Activated naive CD4-positive, alpha-beta T cell treated with anti-CD3 and anti-CD28 coated beads, Interleukin-2, amount 50 U/mL, for 24 hours (primary cell): ENCODE measurements at regions not wholly inside any gene's neighbourhood (a gene's known extent, or its start where the extent isn't known, plus 50 kb on each side); places are given as distances from the start of the nearest gene placed in this dataset.

ENCODE experiments used
- H3K27ac Mint-ChIP-seq: one replicate; pipeline ENCODE4 v1.8.0; 2021; ENCODE audit warnings: mild to moderate bottlenecking, mixed read lengths
- H3K27me3 Mint-ChIP-seq: one replicate; pipeline ENCODE4 v1.8.0; 2021; ENCODE audit warnings: mixed read lengths
- H3K36me3 Mint-ChIP-seq: one replicate; pipeline ENCODE4 v1.8.0; 2021; ENCODE audit warnings: mixed read lengths
- H3K4me1 Mint-ChIP-seq: one replicate; pipeline ENCODE4 v1.8.0; 2021; ENCODE audit warnings: mixed read lengths
- H3K4me3 Mint-ChIP-seq: one replicate; pipeline ENCODE4 v1.8.0; 2021; ENCODE audit warnings: mild to moderate bottlenecking, mixed read lengths
- H3K9me3 Mint-ChIP-seq: one replicate; pipeline ENCODE4 v1.8.0; 2021; ENCODE audit warnings: mixed read lengths

GRCh38 chr9:84146893-84147710 lies 166.5 kb downstream of the RMI1 start:
- no peaks in the 10 kb centered on the region for H3K4me1 Mint-ChIP-seq
- no peaks in the 10 kb centered on the region for H3K9me3 Mint-ChIP-seq
- peaks cover 11% of the 10 kb centered on the region for H3K27me3 Mint-ChIP-seq
- no peak overlapping the region for H3K27ac Mint-ChIP-seq
- H3K36me3 Mint-ChIP-seq = no peaks in the 10 kb centered on the region
- H3K4me3 Mint-ChIP-seq = no peak overlapping the region

- Mint-ChIP-seq H3K27me3 (no peaks in the 10 kb centered on the region), H3K27ac (no peak overlapping the region), H3K36me3 (no peaks in the 10 kb centered on the region), H3K4me1 (no peaks in the 10 kb centered on the region), H3K4me3 (no peak overlapping the region), H3K9me3 (no peaks in the 10 kb centered on the region)
These were observed 170.6 kb downstream of the RMI1 start for GRCh38 chr9:84151236-84151635.

- Mint-ChIP-seq H3K4me3 (no peak overlapping the region), H3K27ac (no peak overlapping the region), H3K36me3 (no peaks in the 10 kb centered on the region), H3K9me3 (no peaks in the 10 kb centered on the region), H3K4me1 (no peaks in the 10 kb centered on the region), H3K27me3 (no peaks in the 10 kb centered on the region)
These were observed 171.0 kb downstream of the RMI1 start for GRCh38 chr9:84151640-84152039.

GRCh38 chr9:84152204-84152603 lies 171.6 kb downstream of the RMI1 start:
- no peak overlapping the region for H3K27ac Mint-ChIP-seq

DNA sequence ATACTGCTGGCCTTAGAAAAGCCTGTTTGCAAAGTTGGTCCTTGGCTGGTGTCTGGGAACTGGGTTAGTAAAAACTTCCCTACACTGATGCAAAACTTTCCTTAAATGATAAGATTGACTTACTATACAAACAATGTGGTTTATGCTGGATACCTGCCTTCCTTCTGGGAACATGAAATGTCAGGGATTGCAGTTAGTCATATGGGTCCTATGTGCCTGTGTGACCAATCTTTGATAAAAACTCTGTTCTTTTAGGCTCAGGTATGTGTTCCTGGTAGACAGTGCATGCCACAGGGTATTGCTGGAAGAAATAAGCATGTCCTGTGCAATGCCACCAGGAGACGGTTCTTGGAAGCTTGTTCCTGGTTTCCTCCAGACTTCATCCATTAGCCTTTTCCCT lies 173.3 kb downstream of the RMI1 start:
- Mint-ChIP-seq H3K9me3 (no peaks in the 10 kb centered on the region), H3K36me3 (no peaks in the 10 kb centered on the region), H3K27me3 (peaks cover 2% of the 10 kb centered on the region), H3K4me3 (no peak overlapping the region), H3K27ac (no peak overlapping the region), H3K4me1 (no peaks in the 10 kb centered on the region)

More at GRCh38 chr9:84152204-84152603, 171.6 kb downstream of the RMI1 start:
- Mint-ChIP-seq H3K4me3 (no peak overlapping the region), H3K27me3 (no peaks in the 10 kb centered on the region), H3K9me3 (no peaks in the 10 kb centered on the region), H3K4me1 (no peaks in the 10 kb centered on the region), H3K36me3 (no peaks in the 10 kb centered on the region)

DNA sequence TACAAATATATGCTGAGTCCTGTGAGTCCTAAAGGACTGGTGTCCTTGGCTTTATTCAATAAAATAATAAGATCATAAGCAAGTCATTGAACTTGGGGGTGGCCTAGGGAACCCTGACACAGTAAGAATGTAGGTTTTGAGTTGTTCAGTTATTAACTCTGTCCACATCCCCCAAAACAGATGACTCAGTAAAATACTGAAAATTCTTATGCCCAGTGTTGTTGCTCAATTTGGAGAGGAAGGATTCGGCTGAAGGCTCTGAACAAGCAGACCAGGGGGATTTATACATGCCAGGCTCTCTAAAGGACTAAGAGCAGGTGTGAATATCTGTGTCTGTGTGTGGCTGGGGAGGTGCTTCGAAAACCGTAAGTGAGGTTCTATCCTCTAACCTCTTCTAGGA lies 173.7 kb downstream of the RMI1 start:
- no peak overlapping the region for H3K27ac Mint-ChIP-seq
- no peaks in the 10 kb centered on the region for H3K9me3 Mint-ChIP-seq

GRCh38 chr9:84163052-84163650 lies 177.4 kb downstream of the SLC28A3 start:
- Mint-ChIP-seq H3K4me1 (no peaks in the 10 kb centered on the region), H3K36me3 (no peaks in the 10 kb centered on the region), H3K9me3 (no peaks in the 10 kb centered on the region), H3K4me3 (no peak overlapping the region), H3K27me3 (peaks cover 7% of the 10 kb centered on the region), H3K27ac (no peak overlapping the region)

More for the DNA sequence above, 173.7 kb downstream of the RMI1 start:
- no peaks in the 10 kb centered on the region for H3K36me3 Mint-ChIP-seq
- H3K27me3 Mint-ChIP-seq = peaks cover 4% of the 10 kb centered on the region
- no peaks in the 10 kb centered on the region for H3K4me1 Mint-ChIP-seq
- H3K4me3 Mint-ChIP-seq = no peak overlapping the region

DNA sequence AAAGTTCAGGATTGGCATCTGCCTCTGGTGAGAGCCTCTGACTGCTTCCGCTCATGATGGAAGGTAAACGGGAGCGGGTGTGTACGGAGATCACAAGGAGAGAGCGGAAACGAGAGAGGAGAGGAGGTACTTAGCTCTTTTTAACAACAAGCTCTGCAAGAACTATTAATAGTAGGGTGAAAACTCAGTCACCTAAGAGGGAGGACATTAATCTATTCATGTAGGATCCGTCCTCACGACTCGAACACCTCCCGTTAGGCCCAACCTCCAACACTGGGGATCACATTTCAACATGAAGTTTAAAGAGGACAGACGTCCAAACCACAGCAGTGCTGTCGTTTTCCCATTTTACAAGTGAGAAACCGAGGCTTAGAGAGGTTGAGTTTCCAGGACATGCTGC lies 173.7 kb downstream of the SLC28A3 start:
- Mint-ChIP-seq H3K27ac (no peak overlapping the region), H3K27me3 (no peaks in the 10 kb centered on the region), H3K9me3 (no peaks in the 10 kb centered on the region), H3K4me3 (no peak overlapping the region), H3K4me1 (no peaks in the 10 kb centered on the region), H3K36me3 (no peaks in the 10 kb centered on the region)

- Mint-ChIP-seq H3K4me3 (no peak overlapping the region), H3K4me1 (peaks cover 3% of the 10 kb centered on the region), H3K27ac (no peak overlapping the region), H3K9me3 (no peaks in the 10 kb centered on the region), H3K36me3 (no peaks in the 10 kb centered on the region), H3K27me3 (no peaks in the 10 kb centered on the region)
These were observed 171.3 kb downstream of the SLC28A3 start for GRCh38 chr9:84169240-84169639.

GRCh38 chr9:84170521-84171141 lies 169.9 kb downstream of the SLC28A3 start:
- no peaks in the 10 kb centered on the region for H3K27me3 Mint-ChIP-seq
- peaks cover 3% of the 10 kb centered on the region for H3K4me1 Mint-ChIP-seq
- H3K4me3 Mint-ChIP-seq = no peak overlapping the region
- no peaks in the 10 kb centered on the region for H3K9me3 Mint-ChIP-seq
- no peak overlapping the region for H3K27ac Mint-ChIP-seq
- no peaks in the 10 kb centered on the region for H3K36me3 Mint-ChIP-seq

DNA sequence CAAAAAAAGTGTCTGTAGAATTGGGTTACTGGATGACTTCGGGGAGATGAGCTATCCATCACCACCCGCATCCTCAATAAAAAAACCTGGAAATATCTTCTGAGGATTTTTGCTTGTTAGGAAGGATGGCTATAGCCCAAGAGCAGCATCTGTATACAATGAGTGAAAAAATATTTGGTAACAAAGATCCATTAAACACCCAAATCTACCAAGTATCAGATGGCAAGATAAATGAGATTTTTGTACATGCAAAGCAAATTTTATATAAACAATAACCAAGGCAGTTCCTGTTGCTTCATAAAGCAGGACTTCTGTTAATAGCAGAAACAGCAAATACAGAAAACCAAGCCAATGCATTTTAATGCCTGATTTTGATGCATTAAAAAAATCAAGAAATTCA lies 166.6 kb downstream of the SLC28A3 start:
- Mint-ChIP-seq H3K9me3 (no peaks in the 10 kb centered on the region), H3K4me3 (no peak overlapping the region), H3K27ac (no peak overlapping the region), H3K4me1 (peaks cover 3% of the 10 kb centered on the region), H3K36me3 (no peaks in the 10 kb centered on the region), H3K27me3 (no peaks in the 10 kb centered on the region)

- Mint-ChIP-seq H3K9me3 (no peaks in the 10 kb centered on the region), H3K27me3 (no peaks in the 10 kb centered on the region), H3K4me1 (peaks cover 3% of the 10 kb centered on the region), H3K36me3 (no peaks in the 10 kb centered on the region), H3K4me3 (no peak overlapping the region), H3K27ac (no peak overlapping the region)
These were observed 166.1 kb downstream of the SLC28A3 start for GRCh38 chr9:84174486-84174885.

DNA sequence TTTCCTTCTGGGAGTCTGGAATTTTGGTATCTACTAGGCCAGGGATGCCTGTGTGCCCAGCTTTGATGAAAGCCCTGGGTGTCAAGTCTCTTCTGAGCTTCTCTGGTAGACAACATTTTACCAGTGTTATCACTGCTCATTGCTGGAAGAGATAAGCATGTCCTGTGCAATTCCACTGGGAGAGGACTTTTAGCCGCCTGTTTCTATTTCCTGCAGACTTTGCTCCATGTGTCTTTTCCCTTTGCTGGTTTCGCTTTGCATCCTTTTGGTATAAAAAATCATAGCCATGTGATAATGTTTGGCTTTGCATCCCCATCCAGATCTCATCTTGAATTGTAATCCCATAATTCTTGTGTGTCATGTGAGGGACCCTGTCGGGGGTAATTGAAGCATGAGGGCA lies 163.2 kb downstream of the SLC28A3 start:
- H3K9me3 Mint-ChIP-seq = no peaks in the 10 kb centered on the region
- H3K27me3 Mint-ChIP-seq = peaks cover 2% of the 10 kb centered on the region
- H3K4me3 Mint-ChIP-seq = no peak overlapping the region
- no peaks in the 10 kb centered on the region for H3K36me3 Mint-ChIP-seq
- H3K4me1 Mint-ChIP-seq = peaks cover 3% of the 10 kb centered on the region
- no peak overlapping the region for H3K27ac Mint-ChIP-seq

DNA sequence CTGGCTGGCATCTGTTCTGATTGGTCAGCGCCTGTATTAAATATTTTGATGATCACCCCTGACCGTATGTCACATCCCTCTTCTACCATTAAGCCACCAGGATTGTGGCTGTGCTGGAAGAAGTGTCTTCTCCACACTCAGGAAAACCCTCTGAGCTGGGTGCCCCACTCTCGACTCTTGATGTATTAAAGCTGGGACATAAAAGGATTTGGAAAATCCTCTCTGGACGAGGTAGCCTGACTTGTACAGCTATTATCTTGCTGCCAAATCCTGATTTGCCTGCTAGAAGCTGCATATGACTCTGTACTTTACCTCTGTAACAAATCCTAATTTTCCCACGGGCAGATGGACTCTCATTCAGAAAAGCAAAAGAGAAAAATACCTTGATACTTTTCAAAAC lies 161.0 kb downstream of the SLC28A3 start:
- no peak overlapping the region for H3K27ac Mint-ChIP-seq
- H3K27me3 Mint-ChIP-seq = peaks cover 2% of the 10 kb centered on the region
- H3K9me3 Mint-ChIP-seq = no peaks in the 10 kb centered on the region
- no peak overlapping the region for H3K4me3 Mint-ChIP-seq
- H3K4me1 Mint-ChIP-seq = no peaks in the 10 kb centered on the region
- no peaks in the 10 kb centered on the region for H3K36me3 Mint-ChIP-seq

- H3K4me3 Mint-ChIP-seq = no peak overlapping the region
- H3K27ac Mint-ChIP-seq = no peak overlapping the region
- H3K4me1 Mint-ChIP-seq = no peaks in the 10 kb centered on the region
- no peaks in the 10 kb centered on the region for H3K36me3 Mint-ChIP-seq
- no peaks in the 10 kb centered on the region for H3K9me3 Mint-ChIP-seq
- H3K27me3 Mint-ChIP-seq = peaks cover 1% of the 10 kb centered on the region
These were observed 153.5 kb downstream of the SLC28A3 start for GRCh38 chr9:84187090-84187489.

DNA sequence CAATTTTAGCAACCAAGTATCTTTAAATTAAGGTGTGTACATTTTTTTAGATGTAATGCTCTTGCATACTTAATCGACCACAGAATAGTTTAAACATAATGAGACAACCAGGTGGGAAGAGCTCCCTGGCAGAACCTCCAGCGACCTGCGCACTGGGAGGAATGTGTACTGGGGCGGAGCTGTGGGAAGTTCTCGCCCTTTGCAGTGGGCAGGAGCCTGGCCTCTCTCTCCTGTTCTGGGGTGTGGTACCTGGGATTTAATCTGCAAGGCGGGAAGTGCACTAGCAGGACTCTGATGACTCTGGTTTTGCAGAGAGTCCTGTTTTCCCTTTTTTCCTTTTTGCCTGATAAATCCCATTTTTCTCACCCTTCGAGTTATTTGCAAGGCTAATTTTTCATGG lies 150.7 kb downstream of the SLC28A3 start:
- Mint-ChIP-seq H3K27me3 (peaks cover 9% of the 10 kb centered on the region), H3K36me3 (no peaks in the 10 kb centered on the region), H3K27ac (no peak overlapping the region), H3K4me1 (no peaks in the 10 kb centered on the region), H3K4me3 (no peak overlapping the region), H3K9me3 (no peaks in the 10 kb centered on the region)
